Left lung (tissue), 4 donors: ENCODE measurements at regions not wholly inside any gene's neighbourhood (a gene's known extent, or its start where the extent isn't known, plus 50 kb on each side); places are given as distances from the start of the nearest gene placed in this dataset.

ENCODE experiments used
- ATAC-seq: fragments of 200-7000 bp; cut with Tn5 transposase; one replicate; pipeline ENCODE4 v1.9.1; 2020; ENCODE audit warnings: moderate library complexity
- DNase-seq, 4 donors: peaks; one replicate each; pipeline ENCODE4 v3.0.0-alpha.2; 2013 to 2020
- H3K27ac ChIP-seq, 2 donors: fragments of 200-600 bp; sonication (generic) in 1 of 2; one replicate each; pipeline versions ENCODE4 v1.5.0 to v1.8.0; 2020 to 2021
- H3K27me3 ChIP-seq, 2 donors: fragments of 200-600 bp; sonication (generic) in 1 of 2; one replicate each; pipeline versions ENCODE4 v1.5.0 to v1.8.0; 2020 to 2021
- H3K36me3 ChIP-seq, 2 donors: fragments of 200-600 bp; sonication (generic) in 1 of 2; one replicate each; pipeline versions ENCODE4 v1.5.0 to v1.8.0; 2020 to 2021
- H3K4me1 ChIP-seq, 2 donors: fragments of 200-600 bp; one replicate each; pipeline ENCODE4 v1.8.0; 2021
- H3K4me3 ChIP-seq, 2 donors: fragments of 200-600 bp; sonication (generic) in 1 of 2; one replicate each; pipeline versions ENCODE4 v1.5.0 to v1.8.0; 2020 to 2021; ENCODE audit warnings: mild to moderate bottlenecking in 1 of 2
- H3K9me3 ChIP-seq, 2 donors: fragments of 200-600 bp; sonication (generic) in 1 of 2; one replicate each; pipeline versions ENCODE4 v1.5.0 to v1.8.0; 2020 to 2021
- intact Hi-C, 2 donors: fragments of 100-400 bp; cut with DNase I; formaldehyde crosslinking; loops; one replicate each; pipeline versions ENCODE4 v1.11.2 to v1.14.2; 2022
- TF ChIP-seq, protein P1 (sequence below), 2 donors: fragments of 200-600 bp; sonication (generic) in 1 of 2; IDR thresholded peaks; one replicate each; pipeline versions ENCODE4 v1.5.0 to v1.8.0; 2021; ENCODE audit warnings: antibody characterized with exemption in 2 of 2
- donor health status: DM: no; HTN: yes; CAD: no.
- donor health status: DM: no; HTN: no; CAD: no.

DNA sequence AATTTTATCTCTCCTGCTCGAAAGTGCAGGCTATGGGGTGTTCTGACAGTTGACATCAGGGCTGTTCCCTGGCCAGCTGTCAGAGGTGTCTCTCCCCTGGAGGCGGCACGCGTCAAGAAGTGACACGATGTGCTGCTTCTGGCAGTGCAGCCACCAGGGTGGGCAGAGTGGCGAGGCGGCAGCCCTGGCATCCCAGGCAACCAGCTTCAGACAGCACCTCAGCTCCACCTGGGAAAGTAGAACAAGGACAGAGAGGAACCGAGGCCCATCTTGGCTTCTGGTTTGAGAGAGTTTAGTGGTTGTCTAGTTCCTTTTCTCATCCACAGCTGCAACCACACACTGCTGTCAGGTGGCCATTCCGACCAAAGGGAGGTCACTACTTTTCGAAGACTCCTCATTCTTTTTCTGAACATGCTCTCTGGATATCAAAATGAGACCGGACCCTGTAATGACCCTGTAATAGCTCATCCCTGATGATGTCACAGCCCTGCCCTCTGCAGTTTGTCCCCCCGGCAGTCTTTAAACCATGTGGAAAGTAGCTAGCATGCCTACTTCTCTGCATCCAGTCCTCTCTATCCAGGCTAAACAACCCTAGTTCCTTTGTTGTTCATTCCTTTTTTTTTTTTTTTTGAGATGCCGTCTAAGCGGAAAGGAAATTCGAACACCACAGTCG lies 381.0 kb upstream of the NRP1 start:
- Histone ChIP-seq H3K27me3 (no peaks in the 10 kb centered on the region), H3K4me1 (no peaks in the 10 kb centered on the region), H3K27ac (no peak overlapping the region), H3K9me3 (peaks cover 0 to 7% of the 10 kb centered on the region in 2 donors), H3K36me3 (no peaks in the 10 kb centered on the region), H3K4me3 (no peak overlapping the region)
- TF ChIP-seq, protein P1, sequence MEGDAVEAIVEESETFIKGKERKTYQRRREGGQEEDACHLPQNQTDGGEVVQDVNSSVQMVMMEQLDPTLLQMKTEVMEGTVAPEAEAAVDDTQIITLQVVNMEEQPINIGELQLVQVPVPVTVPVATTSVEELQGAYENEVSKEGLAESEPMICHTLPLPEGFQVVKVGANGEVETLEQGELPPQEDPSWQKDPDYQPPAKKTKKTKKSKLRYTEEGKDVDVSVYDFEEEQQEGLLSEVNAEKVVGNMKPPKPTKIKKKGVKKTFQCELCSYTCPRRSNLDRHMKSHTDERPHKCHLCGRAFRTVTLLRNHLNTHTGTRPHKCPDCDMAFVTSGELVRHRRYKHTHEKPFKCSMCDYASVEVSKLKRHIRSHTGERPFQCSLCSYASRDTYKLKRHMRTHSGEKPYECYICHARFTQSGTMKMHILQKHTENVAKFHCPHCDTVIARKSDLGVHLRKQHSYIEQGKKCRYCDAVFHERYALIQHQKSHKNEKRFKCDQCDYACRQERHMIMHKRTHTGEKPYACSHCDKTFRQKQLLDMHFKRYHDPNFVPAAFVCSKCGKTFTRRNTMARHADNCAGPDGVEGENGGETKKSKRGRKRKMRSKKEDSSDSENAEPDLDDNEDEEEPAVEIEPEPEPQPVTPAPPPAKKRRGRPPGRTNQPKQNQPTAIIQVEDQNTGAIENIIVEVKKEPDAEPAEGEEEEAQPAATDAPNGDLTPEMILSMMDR (IDR thresholded peaks at IDR 0.05), result no peak
- intact Hi-C loops, result no loop called here
- ATAC-seq (no peak), DNase-seq (no peak)

DNA sequence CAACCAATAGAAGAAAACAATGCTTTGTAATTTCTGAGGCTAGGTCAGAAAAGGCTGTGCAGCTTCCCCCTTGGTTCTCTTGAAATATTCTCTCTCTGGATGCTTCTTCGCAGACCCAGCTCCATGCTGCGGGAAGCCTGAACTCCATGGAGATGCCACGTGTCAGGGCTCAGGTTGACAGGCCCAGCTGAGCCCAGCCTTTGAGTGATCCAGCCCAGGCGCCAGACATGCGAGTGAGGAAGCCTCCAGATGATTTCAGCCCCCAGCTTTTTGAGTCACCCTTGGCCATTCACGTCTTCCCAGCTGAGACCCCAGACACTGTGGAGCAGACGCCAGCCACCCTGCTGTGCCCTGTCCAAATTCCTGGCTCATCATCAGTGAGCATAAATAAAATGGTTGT lies 378.4 kb upstream of the NRP1 start:
- intact Hi-C loops, result no loop called here
- no peak for ATAC-seq

DNA sequence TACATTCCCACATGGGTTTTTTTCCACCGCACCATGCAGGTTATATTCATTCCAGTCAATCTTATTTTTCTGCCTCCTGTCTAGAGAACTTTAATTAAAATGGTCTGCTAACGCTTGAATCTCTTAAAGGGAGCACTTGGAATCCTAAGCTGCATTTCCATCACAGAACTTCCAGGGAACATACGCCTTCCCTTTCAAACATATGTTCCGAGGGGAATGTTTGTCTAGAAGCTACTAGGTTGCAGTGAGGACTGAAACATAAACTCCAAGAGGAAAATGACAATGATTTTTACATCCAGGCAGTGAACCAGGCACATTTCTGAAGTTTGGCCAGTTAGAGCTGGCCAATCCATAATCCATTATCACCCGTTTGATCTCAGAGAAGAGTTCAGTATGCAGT lies 375.5 kb upstream of the NRP1 start:
- intact Hi-C loops, result no loop called here
- no peaks in the 10 kb centered on the region for H3K36me3 ChIP-seq

More for the DNA sequence above, 378.4 kb upstream of the NRP1 start:
- H3K9me3 ChIP-seq, result no peaks in the 10 kb centered on the region
- no peak overlapping the region for H3K4me3 ChIP-seq
- no peak overlapping the region for H3K27ac ChIP-seq
- DNase-seq, result no peak
- TF ChIP-seq, protein P1 (IDR thresholded peaks at IDR 0.05), result no peak
- H3K27me3 ChIP-seq, result no peaks in the 10 kb centered on the region
- no peaks in the 10 kb centered on the region for H3K4me1 ChIP-seq
- H3K36me3 ChIP-seq, result no peaks in the 10 kb centered on the region

DNA sequence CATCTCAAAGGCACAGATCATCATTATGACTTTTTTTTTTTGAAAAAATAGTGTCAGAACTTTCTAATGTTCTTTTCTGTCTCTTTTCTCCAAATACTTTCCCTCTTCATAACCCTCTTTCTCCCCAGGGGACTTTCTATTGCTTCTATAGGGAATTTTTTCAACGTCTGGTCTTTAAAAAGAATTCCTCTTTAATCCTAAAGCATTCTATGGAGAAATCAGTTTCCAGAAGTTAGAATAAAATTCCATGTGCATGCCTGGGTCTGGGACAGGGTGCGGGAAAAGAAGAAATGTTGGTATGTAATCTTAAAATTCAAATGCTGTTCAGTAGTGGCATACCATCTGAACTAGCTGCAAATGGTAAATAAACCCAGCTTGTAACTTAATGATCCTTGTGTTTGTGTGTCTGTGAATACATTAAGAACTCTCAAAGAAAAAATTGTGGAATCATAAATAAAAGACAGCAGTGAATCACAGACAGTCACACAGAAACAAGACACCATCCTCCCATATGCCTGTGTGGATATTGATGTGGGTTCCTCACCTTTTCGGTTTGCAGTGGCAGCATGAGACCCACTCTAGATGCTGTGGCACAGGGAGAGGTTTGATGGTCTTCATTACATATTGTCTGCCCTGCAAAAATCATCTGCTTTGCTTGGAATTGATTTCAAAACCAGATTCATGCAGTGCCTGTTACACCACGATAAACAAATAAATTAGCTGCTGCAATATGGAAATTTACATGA lies 374.7 kb upstream of the NRP1 start:
- ATAC-seq (no peak), DNase-seq (no peak)
- no peaks in the 10 kb centered on the region for H3K36me3 ChIP-seq
- H3K9me3 ChIP-seq, result no peaks in the 10 kb centered on the region
- TF ChIP-seq, protein P1 (IDR thresholded peaks at IDR 0.05), result no peak
- no peak overlapping the region for H3K27ac ChIP-seq
- no peaks in the 10 kb centered on the region for H3K27me3 ChIP-seq
- H3K4me1 ChIP-seq, result no peaks in the 10 kb centered on the region
- intact Hi-C loops, result no loop called here
- no peak overlapping the region for H3K4me3 ChIP-seq

More for the DNA sequence above, 375.5 kb upstream of the NRP1 start:
- ATAC-seq (no peak), DNase-seq (no peak)
- Histone ChIP-seq H3K4me3 (no peak overlapping the region), H3K27me3 (no peaks in the 10 kb centered on the region), H3K4me1 (no peaks in the 10 kb centered on the region), H3K27ac (no peak overlapping the region), H3K9me3 (no peaks in the 10 kb centered on the region)
- TF ChIP-seq, protein P1 (IDR thresholded peaks at IDR 0.05), result no peak

DNA sequence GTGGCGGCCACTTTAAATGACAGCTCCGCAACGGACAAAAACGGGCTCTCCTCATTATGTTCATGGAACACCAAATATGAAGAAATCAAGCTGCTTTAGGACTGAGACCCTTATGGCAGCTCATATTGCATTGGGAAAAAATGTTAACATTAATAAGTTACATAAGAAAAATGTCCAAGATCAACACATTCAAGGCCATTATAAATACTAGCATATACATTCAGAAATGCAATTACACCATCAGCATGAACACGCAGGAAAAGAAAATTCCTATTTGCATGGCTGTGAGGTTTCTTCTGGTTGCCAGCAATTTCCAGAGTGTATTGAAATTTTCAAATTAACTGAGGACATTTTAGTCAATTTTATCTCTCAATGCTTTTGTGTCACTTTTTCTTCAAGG lies 374.1 kb upstream of the NRP1 start:
- H3K4me1 ChIP-seq, result no peaks in the 10 kb centered on the region
- no peak overlapping the region for H3K27ac ChIP-seq
- no peak for DNase-seq
- TF ChIP-seq, protein P1 (IDR thresholded peaks at IDR 0.05), result no peak
- H3K27me3 ChIP-seq, result no peaks in the 10 kb centered on the region
- no peak overlapping the region for H3K4me3 ChIP-seq
- no peaks in the 10 kb centered on the region for H3K36me3 ChIP-seq
- intact Hi-C loops, result no loop called here
- no peaks in the 10 kb centered on the region for H3K9me3 ChIP-seq
- no peak for ATAC-seq
